ENCODE measurements at regions not wholly inside any gene's neighbourhood (a gene's known extent, or its start where the extent isn't known, plus 50 kb on each side); places are given as distances from the start of the nearest gene placed in this dataset.

DNA sequence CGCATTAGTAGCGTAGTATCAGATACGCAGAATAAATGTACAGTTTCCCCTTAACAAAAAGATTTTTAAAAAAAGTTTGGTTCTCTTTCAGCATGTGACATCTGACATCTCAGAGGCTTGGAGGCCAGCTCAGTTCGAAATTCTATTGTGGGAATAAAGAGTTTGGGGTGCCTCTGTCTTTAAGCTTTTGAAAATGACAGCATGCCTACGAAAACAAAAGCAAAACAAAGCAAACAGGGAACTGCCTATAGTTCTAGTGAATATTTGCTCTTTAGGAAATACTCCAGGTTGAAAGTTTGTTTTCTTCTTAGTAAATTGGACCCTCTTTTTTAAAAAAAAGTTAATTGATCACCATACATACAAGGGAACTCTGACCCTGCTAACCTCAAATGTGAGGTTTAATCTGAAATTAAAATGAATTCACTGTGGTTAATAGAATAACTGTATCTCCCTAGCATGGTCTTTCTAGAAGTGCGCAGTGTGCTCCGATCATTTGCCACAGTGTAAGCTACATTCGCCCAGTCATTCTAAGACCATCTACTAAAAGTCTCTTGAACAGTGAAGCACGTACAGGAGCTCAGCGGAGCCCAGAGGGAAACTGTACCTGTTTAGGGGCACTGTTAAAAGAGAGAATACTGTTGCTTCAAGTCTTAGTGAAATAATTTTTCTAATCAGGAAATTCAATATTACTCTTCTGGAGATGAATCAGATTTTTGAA lies 347.0 kb upstream of the CDH2 start:
- intact Hi-C loops (cut with DNase I, micrococcal nuclease): no loop called here
- no peak for ATAC-seq

DNA sequence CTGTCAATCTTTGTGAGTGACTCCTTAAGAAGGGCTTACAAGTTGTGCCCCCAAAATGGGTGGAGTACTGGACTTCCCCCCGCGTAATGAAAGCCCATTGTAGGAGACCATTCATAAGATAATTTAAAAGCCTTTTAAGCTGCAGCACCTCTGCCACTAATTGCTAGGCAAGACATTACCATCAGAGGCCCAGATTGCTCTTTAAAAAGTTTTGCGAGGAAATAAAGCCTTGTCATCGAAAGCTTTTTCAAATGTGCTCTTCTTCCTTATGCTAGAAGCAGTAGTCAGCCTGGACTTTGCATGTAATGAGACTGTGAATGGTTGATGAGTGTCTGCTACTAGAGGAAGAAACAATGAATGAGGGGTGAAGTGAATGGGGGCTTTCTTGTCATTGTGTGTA lies 345.3 kb upstream of the CDH2 start:
- Histone ChIP-seq H3K9me3 (peaks cover 32% of the 10 kb centered on the region), H3K4me3 (no peak overlapping the region), H3K4me1 (ENCODE audit: low read depth) (no peaks in the 10 kb centered on the region), H3K36me3 (ENCODE audit: low read depth) (no peaks in the 10 kb centered on the region)
- ATAC-seq: no peak
- DNase-seq: no peak
- intact Hi-C loops (cut with DNase I, micrococcal nuclease): no loop called here
- TF ChIP-seq CTCF (IDR thresholded peaks at IDR 0.05): no peak

More for the DNA sequence above, 347.0 kb upstream of the CDH2 start:
- Histone ChIP-seq H3K4me1 (ENCODE audit: low read depth) (no peaks in the 10 kb centered on the region), H3K4me3 (no peak overlapping the region), H3K9me3 (peaks cover 25% of the 10 kb centered on the region), H3K36me3 (ENCODE audit: low read depth) (no peaks in the 10 kb centered on the region)
- DNase-seq: no peak
- TF ChIP-seq CTCF (IDR thresholded peaks at IDR 0.05): no peak

GRCh38 chr18:28519997-28520396 lies 343.1 kb upstream of the CDH2 start:
- no peaks in the 10 kb centered on the region for H3K36me3 ChIP-seq (ENCODE audit: low read depth)
- H3K9me3 ChIP-seq: peaks cover 34% of the 10 kb centered on the region
- DNase-seq (no peak), ATAC-seq (no peak)
- no peak for TF ChIP-seq CTCF (IDR thresholded peaks at IDR 0.05)
- intact Hi-C loops (cut with DNase I, micrococcal nuclease): no loop called here
- no peaks in the 10 kb centered on the region for H3K4me1 ChIP-seq (ENCODE audit: low read depth)
- H3K4me3 ChIP-seq: no peak overlapping the region

DNA sequence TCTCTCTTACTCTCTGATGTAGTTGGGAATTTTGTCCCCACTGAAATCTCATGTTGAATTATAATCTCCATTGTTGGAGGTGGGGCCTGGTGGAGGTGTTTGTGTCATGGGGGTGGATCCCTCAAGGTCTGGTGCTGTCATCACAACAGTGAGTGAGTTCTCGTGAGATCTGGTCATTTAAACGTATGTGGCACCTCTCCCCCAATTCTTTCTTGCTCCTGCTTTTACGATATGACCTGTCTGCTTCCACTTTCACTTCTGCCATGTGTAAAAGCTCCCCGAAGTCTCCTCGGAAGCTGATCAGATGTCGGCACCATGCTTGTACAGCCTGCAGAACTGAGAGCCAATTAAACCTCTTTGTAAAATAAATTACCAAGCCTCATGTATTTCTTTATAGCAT lies 337.8 kb upstream of the CDH2 start:
- ATAC-seq: no peak
- Histone ChIP-seq H3K4me1 (ENCODE audit: low read depth) (no peaks in the 10 kb centered on the region), H3K4me3 (no peak overlapping the region), H3K36me3 (ENCODE audit: low read depth) (no peaks in the 10 kb centered on the region), H3K9me3 (peaks cover 24% of the 10 kb centered on the region)
- DNase-seq: no peak
- TF ChIP-seq CTCF (IDR thresholded peaks at IDR 0.05): no peak
- intact Hi-C loops (cut with DNase I, micrococcal nuclease): no loop called here

GRCh38 chr18:28512357-28512756 lies 335.4 kb upstream of the CDH2 start:
- intact Hi-C loops (cut with DNase I, micrococcal nuclease): no loop called here
- H3K36me3 ChIP-seq (ENCODE audit: low read depth): no peaks in the 10 kb centered on the region
- ATAC-seq (no peak), DNase-seq (no peak)
- H3K4me3 ChIP-seq: no peak overlapping the region
- no peaks in the 10 kb centered on the region for H3K4me1 ChIP-seq (ENCODE audit: low read depth)
- H3K9me3 ChIP-seq: peaks cover 23% of the 10 kb centered on the region
- no peak for TF ChIP-seq CTCF (IDR thresholded peaks at IDR 0.05)

- Histone ChIP-seq H3K4me1 (ENCODE audit: low read depth) (no peaks in the 10 kb centered on the region), H3K36me3 (ENCODE audit: low read depth) (no peaks in the 10 kb centered on the region), H3K4me3 (no peak overlapping the region), H3K9me3 (peaks cover 16% of the 10 kb centered on the region)
- no peak for DNase-seq
- TF ChIP-seq CTCF (IDR thresholded peaks at IDR 0.05): no peak
- ATAC-seq: no peak
- intact Hi-C loops (cut with DNase I, micrococcal nuclease): no loop called here
These were observed 334.5 kb upstream of the CDH2 start for GRCh38 chr18:28511413-28511821.

Measured in mucosa of descending colon (tissue), 3 donors.